ENCODE measurements at regions not wholly inside any gene's neighbourhood (a gene's known extent, or its start where the extent isn't known, plus 50 kb on each side); places are given as distances from the start of the nearest gene placed in this dataset.

GRCh38 chr20:1798982-1799381 lies 96.2 kb upstream of the SIRPA start:
- no peak for TF ChIP-seq FOXA1 (IDR thresholded peaks at IDR 0.05)
- TF ChIP-seq TARDBP (IDR thresholded peaks at IDR 0.05) = no peak
- no peak for TF ChIP-seq BHLHE40 (IDR thresholded peaks at IDR 0.05; ENCODE audit: borderline replicate concordance)
- no peak for TF ChIP-seq SUZ12 (IDR thresholded peaks at IDR 0.05)
- TF ChIP-seq L3MBTL2 (conservative IDR thresholded peaks at IDR 0.05) = no peak
- no peak for TF ChIP-seq FOXM1 (IDR thresholded peaks at IDR 0.05; ENCODE audit: borderline replicate concordance)
- no peak for TF ChIP-seq SP1 (IDR thresholded peaks at IDR 0.05)
- TF ChIP-seq FOXK2 (IDR thresholded peaks at IDR 0.05) = no peak

Data from HEK293T (cell line).